GM18520 (cell line): ENCODE measurements at regions not wholly inside any gene's neighbourhood (a gene's known extent, or its start where the extent isn't known, plus 50 kb on each side); places are given as distances from the start of the nearest gene placed in this dataset.

ENCODE experiments used
- ATAC-seq: cut with Tn5 transposase; IDR thresholded peaks from one replicate; pipeline ENCODE4 v1.9.1; 2021; ENCODE audit not compliant: unreplicated experiment

GRCh38 chr14:96637521-96637920 lies 135.3 kb downstream of the PAPOLA start:
- no peak for ATAC-seq

GRCh38 chr14:96638041-96638855 lies 136.1 kb downstream of the PAPOLA start:
- no peak for ATAC-seq

- no peak for ATAC-seq
Measured at GRCh38 chr14:96639550-96639949, 137.4 kb downstream of the PAPOLA start.

- ATAC-seq, result no peak
Measured at GRCh38 chr14:96648506-96649326, 146.5 kb downstream of the PAPOLA start.

GRCh38 chr14:96649327-96649601 lies 147.1 kb downstream of the PAPOLA start:
- no peak for ATAC-seq

- ATAC-seq, result no peak
Measured at GRCh38 chr14:96653597-96653996, 143.6 kb upstream of the VRK1 start.

- ATAC-seq, result no peak
Measured at GRCh38 chr14:96658611-96659010, 138.6 kb upstream of the VRK1 start.

GRCh38 chr14:96660123-96660522 lies 137.1 kb upstream of the VRK1 start:
- no peak for ATAC-seq

GRCh38 chr14:96660667-96661066 lies 136.5 kb upstream of the VRK1 start:
- ATAC-seq, result no peak

- no peak for ATAC-seq
Measured at GRCh38 chr14:96661244-96661969, 135.8 kb upstream of the VRK1 start.

- no peak for ATAC-seq
Measured at GRCh38 chr14:96662116-96662970, 134.8 kb upstream of the VRK1 start.

GRCh38 chr14:96663076-96663475 lies 134.1 kb upstream of the VRK1 start:
- ATAC-seq, result no peak

- no peak for ATAC-seq
Measured at GRCh38 chr14:96663491-96664067, 133.6 kb upstream of the VRK1 start.

- no peak for ATAC-seq
Measured at GRCh38 chr14:96666088-96666487, 131.1 kb upstream of the VRK1 start.

GRCh38 chr14:96670391-96670790 lies 126.8 kb upstream of the VRK1 start:
- ATAC-seq, result no peak

GRCh38 chr14:96671218-96671617 lies 126.0 kb upstream of the VRK1 start:
- ATAC-seq, result no peak

GRCh38 chr14:96673706-96674105 lies 123.5 kb upstream of the VRK1 start:
- ATAC-seq, result no peak

GRCh38 chr14:96674121-96674520 lies 123.1 kb upstream of the VRK1 start:
- ATAC-seq, result no peak

- ATAC-seq, result no peak
Measured at GRCh38 chr14:96676166-96676565, 121.0 kb upstream of the VRK1 start.

- ATAC-seq, result no peak
Measured at GRCh38 chr14:96681829-96682228, 115.4 kb upstream of the VRK1 start.

GRCh38 chr14:96682401-96682800 lies 114.8 kb upstream of the VRK1 start:
- no peak for ATAC-seq
